Tibial nerve (tissue), 4 donors: ENCODE measurements at regions not wholly inside any gene's neighbourhood (a gene's known extent, or its start where the extent isn't known, plus 50 kb on each side); places are given as distances from the start of the nearest gene placed in this dataset.
"Not testable (repeated sequence)": the region's sequence is repeated elsewhere in the genome, so short reads cannot be mapped to it uniquely, and the experiment has no call there.

ENCODE experiments used
- DNase-seq, 2 donors: peaks; one replicate each; pipeline ENCODE4 v3.0.0-alpha.2; 2019; ENCODE audit warnings: low spot score in 2 of 2
- H3K27ac ChIP-seq, 4 donors: fragments of 200-600 bp; sonication (generic) in 3 of 4; one replicate each; pipeline ENCODE4 v1.5.1; 2017 to 2019; ENCODE audit warnings: mild to moderate bottlenecking in 1 of 4
- H3K27me3 ChIP-seq, 2 donors: fragments of 200-600 bp; sonication (generic) in 1 of 2; one replicate each; pipeline versions ENCODE4 v1.5.1 to v1.6.0; 2017 to 2019
- H3K36me3 ChIP-seq, 3 donors: fragments of 200-600 bp; sonication (generic); one replicate each; pipeline ENCODE4 v1.5.1; 2018 to 2019
- H3K4me1 ChIP-seq, 4 donors: fragments of 200-600 bp; sonication (generic) in 3 of 4; one replicate each; pipeline ENCODE4 v1.5.1; 2017 to 2019
- H3K4me3 ChIP-seq, 4 donors: fragments of 200-600 bp; sonication (generic) in 3 of 4; one replicate each; pipeline ENCODE4 v1.5.1; 2017 to 2019; ENCODE audit warnings: mild to moderate bottlenecking in 1 of 4, moderate library complexity in 1 of 4
- H3K9me3 ChIP-seq, 4 donors: fragments of 200-600 bp; sonication (generic) in 3 of 4; one replicate each; pipeline ENCODE4 v1.5.1; 2017 to 2019
- CTCF ChIP-seq, 5 experiments: fragments of 200-600 bp in 3 of 5; fragments of 450-650 bp in 2 of 5; sonication (generic) in 3 of 5; IDR thresholded peaks; one replicate each; pipeline ENCODE4 v1.5.1; 2016 to 2019; ENCODE audit warnings: antibody characterized with exemption in 5 of 5, mild to moderate bottlenecking in 3 of 5, moderate library complexity in 2 of 5
- EP300 ChIP-seq, 2 donors: sonication (generic); formaldehyde crosslinking; IDR thresholded peaks; one replicate each; pipeline ENCODE4 v1.6.1; 2017; ENCODE audit warnings: antibody characterized with exemption in 2 of 2, mild to moderate bottlenecking in 1 of 2
- POLR2A ChIP-seq, 2 donors: fragments of 450-650 bp; IDR thresholded peaks; one replicate each; pipeline ENCODE4 v1.6.1; 2017; ENCODE audit warnings: antibody characterized with exemption in 2 of 2, mild to moderate bottlenecking in 2 of 2, moderate library complexity in 2 of 2
- WGBS, 2 donors: methylation state at CpG; one replicate each; pipeline ENCODE4 v1.1.5; 2018; 5-methylcytosine and 5-hydroxymethylcytosine counted together

- no peaks in the 10 kb centered on the region for H3K36me3 ChIP-seq
- DNase-seq = no peak
- H3K9me3 ChIP-seq = no peaks in the 10 kb centered on the region
- no peaks in the 10 kb centered on the region for H3K4me1 ChIP-seq
- no peaks in the 10 kb centered on the region for H3K27me3 ChIP-seq
- WGBS, 2 donors = 59 to 79% methylated on average over 1 of the region's 1 CpG
- H3K4me3 ChIP-seq = no peak overlapping the region
- no peak overlapping the region for H3K27ac ChIP-seq
- TF ChIP-seq CTCF (IDR thresholded peaks at IDR 0.05) (no peak), EP300 (IDR thresholded peaks at IDR 0.05) (no peak), POLR2A (IDR thresholded peaks at IDR 0.05) (no peak)
These were observed 1007.0 kb upstream of the NUDT12 start for GRCh38 chr5:104569621-104570020.

- H3K27ac ChIP-seq = no peak overlapping the region
- no peak for TF ChIP-seq POLR2A (IDR thresholded peaks at IDR 0.05)
- no peak for TF ChIP-seq CTCF (IDR thresholded peaks at IDR 0.05)
- no peak for TF ChIP-seq EP300 (IDR thresholded peaks at IDR 0.05)
- no peaks in the 10 kb centered on the region for H3K9me3 ChIP-seq
These were observed 1001.9 kb upstream of the NUDT12 start for GRCh38 chr5:104564530-104564929.

GRCh38 chr5:104556957-104557356 is 994.4 kb upstream of the NUDT12 start:
- no peak for DNase-seq
- H3K9me3 ChIP-seq = no peaks in the 10 kb centered on the region

More at GRCh38 chr5:104564530-104564929, 1001.9 kb upstream of the NUDT12 start:
- H3K27me3 ChIP-seq = no peaks in the 10 kb centered on the region
- no peaks in the 10 kb centered on the region for H3K36me3 ChIP-seq
- 96 to 99% methylated on average over 4 of the region's 4 CpGs for WGBS, 2 donors
- DNase-seq = no peak
- no peaks in the 10 kb centered on the region for H3K4me1 ChIP-seq
- H3K4me3 ChIP-seq = no peak overlapping the region

GRCh38 chr5:104551628-104552027 is 989.0 kb upstream of the NUDT12 start:
- Histone ChIP-seq H3K4me3 (no peak overlapping the region), H3K36me3 (no peaks in the 10 kb centered on the region), H3K27ac (no peak overlapping the region), H3K4me1 (no peaks in the 10 kb centered on the region), H3K9me3 (no peaks in the 10 kb centered on the region), H3K27me3 (no peaks in the 10 kb centered on the region)
- 68 to 70% methylated on average over 3 of the region's 3 CpGs for WGBS, 2 donors
- TF ChIP-seq POLR2A (IDR thresholded peaks at IDR 0.05) (no peak), CTCF (IDR thresholded peaks at IDR 0.05) (no peak), EP300 (IDR thresholded peaks at IDR 0.05) (no peak)
- no peak for DNase-seq

More at GRCh38 chr5:104556957-104557356, 994.4 kb upstream of the NUDT12 start:
- Histone ChIP-seq H3K27ac (no peak overlapping the region), H3K27me3 (no peaks in the 10 kb centered on the region), H3K4me3 (no peak overlapping the region), H3K4me1 (no peaks in the 10 kb centered on the region), H3K36me3 (no peaks in the 10 kb centered on the region)
- 84% methylated on average over 3 of the region's 3 CpGs for WGBS, 2 donors
- no peak for TF ChIP-seq POLR2A (IDR thresholded peaks at IDR 0.05)
- TF ChIP-seq EP300 (IDR thresholded peaks at IDR 0.05) = no peak
- no peak for TF ChIP-seq CTCF (IDR thresholded peaks at IDR 0.05)

GRCh38 chr5:104546871-104547270 is 984.3 kb upstream of the NUDT12 start:
- H3K36me3 ChIP-seq, H3K4me3 ChIP-seq, H3K27ac ChIP-seq, H3K4me1 ChIP-seq, H3K27me3 ChIP-seq, DNase-seq, H3K9me3 ChIP-seq: not testable (repeated sequence)
- WGBS, 2 donors = 92 to 93% methylated on average over 6 of the region's 6 CpGs
